SK-N-SH (cell line): ENCODE measurements at regions not wholly inside any gene's neighbourhood (a gene's known extent, or its start where the extent isn't known, plus 50 kb on each side); places are given as distances from the start of the nearest gene placed in this dataset.

Experiments
- CTCF ChIA-PET: fragments of 300-600, 350-600 bp; formaldehyde crosslinking; extraction: SDS; loops from one replicate; lab custom pipeline; 2021; lab: Yijun Ruan, JAX
- POLR2A ChIA-PET: fragments of 350-600 bp; sonication (Branson Sonifier 250); formaldehyde crosslinking; extraction: SDS; loops from one replicate; lab custom pipeline; 2020; ENCODE audit warnings: antibody characterized with exemption, inconsistent platforms; lab: Yijun Ruan, JAX
- DNase-seq: peaks from one replicate; pipeline ENCODE4 v3.0.0; 2012
- H2AFZ ChIP-seq: fragments of 200-600 bp; sonication (generic); 2 replicates; pipeline ENCODE4 v1.8.1; 2016; ENCODE audit warnings: antibody characterized with exemption, mild to moderate bottlenecking, low read depth
- H3F3A ChIP-seq: fragments of 200-600 bp; sonication (generic); replicated peaks from 2 replicates; pipeline ENCODE3; 2016; ENCODE audit warnings: antibody characterized with exemption, mild to moderate bottlenecking; ENCODE audit not compliant: insufficient read depth
- H3K27ac ChIP-seq, 2 experiments: fragments of 200-500 bp in 1 of 2; fragments of 200-600 bp in 1 of 2; sonication (Bioruptor generic) in 1 of 2; sonication (generic), shearing (Covaris generic) in 1 of 2; 2 replicates each; pipeline versions ENCODE4 v1.5.1 to v1.6.1; 2014 to 2016; ENCODE audit warnings: low read depth in 2 of 2, inconsistent platforms in 1 of 2, low read length in 1 of 2, mild to moderate bottlenecking in 1 of 2, mixed read lengths in 1 of 2
- H3K27me3 ChIP-seq: fragments of 200-600 bp; sonication (generic), shearing (Covaris generic); 2 replicates; pipeline ENCODE4 v1.6.1; 2016; ENCODE audit warnings: mixed run types; ENCODE audit not compliant: insufficient read depth
- H3K36me3 ChIP-seq, 2 experiments: fragments of 200-500 bp in 1 of 2; fragments of 200-600 bp in 1 of 2; sonication (Bioruptor generic) in 1 of 2; sonication (generic) in 1 of 2; replicated peaks in 1 of 2; 2 replicates each; pipeline versions ENCODE3 to v1.5.1; 2014 to 2016; ENCODE audit warnings: low read length in 1 of 2, mild to moderate bottlenecking in 1 of 2; ENCODE audit not compliant: insufficient read depth in 2 of 2, control insufficient read depth in 1 of 2
- H3K4me1 ChIP-seq, 2 experiments: fragments of 200-500 bp in 1 of 2; fragments of 200-600 bp in 1 of 2; sonication (Bioruptor generic) in 1 of 2; sonication (generic), shearing (Covaris generic) in 1 of 2; 2 replicates each; pipeline versions ENCODE4 v1.5.1 to v1.6.1; 2014 to 2016; ENCODE audit warnings: low read depth in 1 of 2, low read length in 1 of 2, mixed run types in 1 of 2; ENCODE audit not compliant: insufficient read depth in 2 of 2, control insufficient read depth in 1 of 2
- H3K4me2 ChIP-seq: fragments of 200-600 bp; sonication (generic), shearing (Covaris generic); 2 replicates; pipeline ENCODE4 v1.6.1; 2017; ENCODE audit warnings: mixed run types
- H3K4me3 ChIP-seq, 2 experiments: fragments of 200-500 bp in 1 of 2; fragments of 200-600 bp in 1 of 2; sonication (Bioruptor generic) in 1 of 2; sonication (generic), shearing (Covaris generic) in 1 of 2; 2 replicates each; pipeline versions ENCODE4 v1.5.1 to v1.8.1; 2014 to 2016; ENCODE audit warnings: low read depth in 2 of 2, inconsistent platforms in 1 of 2, low read length in 1 of 2, mild to moderate bottlenecking in 1 of 2, mixed read lengths in 1 of 2, moderate library complexity in 1 of 2
- H3K79me2 ChIP-seq: fragments of 200-600 bp; sonication (generic); 2 replicates; pipeline ENCODE4 v1.8.1; 2017; ENCODE audit warnings: mild to moderate bottlenecking; ENCODE audit not compliant: insufficient read depth
- H3K9ac ChIP-seq: fragments of 200-600 bp; sonication (generic); 2 replicates; pipeline ENCODE4 v1.6.1; 2017; ENCODE audit warnings: mixed run types
- H3K9me2 ChIP-seq: fragments of 200-600 bp; sonication (generic); 2 replicates; pipeline ENCODE4 v1.6.1; 2017; ENCODE audit warnings: mixed run types
- H3K9me3 ChIP-seq: fragments of 200-600 bp; sonication (generic); 2 replicates; pipeline ENCODE4 v1.6.1; 2017; ENCODE audit warnings: mixed run types, mild to moderate bottlenecking, moderate library complexity
- H4K20me1 ChIP-seq: fragments of 200-600 bp; sonication (generic); 2 replicates; pipeline ENCODE4 v1.6.1; 2017; ENCODE audit warnings: mild to moderate bottlenecking, mixed run types; ENCODE audit not compliant: insufficient read depth
- ELF1 ChIP-seq: IDR thresholded peaks from 2 replicates; pipeline ENCODE4 v1.4.0; 2012
- EP300 ChIP-seq, 2 experiments: IDR thresholded peaks; 2 replicates each; pipeline versions ENCODE4 v1.4.0 to v1.6.1; 2012; ENCODE audit warnings: borderline replicate concordance in 1 of 2, low read depth in 1 of 2, low read length in 1 of 2
- FOSL2 ChIP-seq: IDR thresholded peaks from 2 replicates; pipeline ENCODE4 v1.4.0; 2012; ENCODE audit warnings: low read depth, mild to moderate bottlenecking, moderate library complexity, borderline replicate concordance
- FOXJ3 ChIP-seq: sonication (generic); formaldehyde crosslinking; IDR thresholded peaks from 2 replicates; pipeline ENCODE4 v1.5.1; 2020; ENCODE audit warnings: mild to moderate bottlenecking, missing genetic modification reagents
- GABPA ChIP-seq: IDR thresholded peaks from 2 replicates; pipeline ENCODE4 v1.4.0; 2012; ENCODE audit warnings: low read depth, mild to moderate bottlenecking
- GATA2 ChIP-seq: sonication (generic); formaldehyde crosslinking; IDR thresholded peaks from 2 replicates; pipeline ENCODE4 v1.5.0; 2020; ENCODE audit warnings: mild to moderate bottlenecking, missing genetic modification reagents
- JUND ChIP-seq: IDR thresholded peaks from 2 replicates; pipeline ENCODE4 v1.4.0; 2012
- MEF2A ChIP-seq: IDR thresholded peaks from 2 replicates; pipeline ENCODE4 v1.4.0; 2012; ENCODE audit warnings: low read depth, borderline replicate concordance
- MXI1 ChIP-seq: IDR thresholded peaks from 2 replicates; pipeline ENCODE4 v1.6.1; 2012; ENCODE audit warnings: mild to moderate bottlenecking, low read depth, low read length, improper control_type of control experiment
- NRF1 ChIP-seq: IDR thresholded peaks from 2 replicates; pipeline ENCODE4 v1.6.1; 2012; ENCODE audit warnings: low read depth, mild to moderate bottlenecking, low read length
- POLR2AphosphoS5 ChIP-seq: IDR thresholded peaks from 2 replicates; pipeline ENCODE4 v1.6.1; 2012; ENCODE audit warnings: low read depth, low read length
- RAD21 ChIP-seq: IDR thresholded peaks from 2 replicates; pipeline ENCODE4 v1.6.1; 2012; ENCODE audit warnings: mild to moderate bottlenecking, low read length
- RFX5 ChIP-seq: IDR thresholded peaks from 2 replicates; pipeline ENCODE4 v1.6.1; 2012; ENCODE audit warnings: mild to moderate bottlenecking, improper control_type of control experiment, low read length
- SIN3A ChIP-seq: IDR thresholded peaks from 2 replicates; pipeline ENCODE4 v1.6.1; 2012; ENCODE audit warnings: low read depth, mild to moderate bottlenecking, low read length, moderate library complexity, borderline replicate concordance
- TCF12 ChIP-seq: IDR thresholded peaks from 2 replicates; pipeline ENCODE4 v1.4.0; 2012
- WGBS: methylation state at CpG from one replicate; pipeline ENCODE4 v1.1.6; 2017; ENCODE audit warnings: low lambda C conversion rate; 5-methylcytosine and 5-hydroxymethylcytosine counted together
- TF ChIP-seq, protein P1 (sequence below): fragments of 200-600 bp; sonication (generic); IDR thresholded peaks from 2 replicates; pipeline ENCODE4 v1.6.1; 2017; ENCODE audit warnings: antibody characterized with exemption, mild to moderate bottlenecking, moderate library complexity
- TF ChIP-seq, protein P2 (sequence below): fragments of 150-350 bp; IDR thresholded peaks from 2 replicates; pipeline ENCODE4 v1.6.1; 2016; ENCODE audit warnings: mild to moderate bottlenecking, low read depth, low read length
- TF ChIP-seq, protein P3 (sequence below): IDR thresholded peaks from 2 replicates; pipeline ENCODE4; 2012
- TF ChIP-seq, protein P4 (sequence below): IDR thresholded peaks from 2 replicates; pipeline ENCODE4 v1.4.0; 2012; ENCODE audit warnings: low read depth

DNA sequence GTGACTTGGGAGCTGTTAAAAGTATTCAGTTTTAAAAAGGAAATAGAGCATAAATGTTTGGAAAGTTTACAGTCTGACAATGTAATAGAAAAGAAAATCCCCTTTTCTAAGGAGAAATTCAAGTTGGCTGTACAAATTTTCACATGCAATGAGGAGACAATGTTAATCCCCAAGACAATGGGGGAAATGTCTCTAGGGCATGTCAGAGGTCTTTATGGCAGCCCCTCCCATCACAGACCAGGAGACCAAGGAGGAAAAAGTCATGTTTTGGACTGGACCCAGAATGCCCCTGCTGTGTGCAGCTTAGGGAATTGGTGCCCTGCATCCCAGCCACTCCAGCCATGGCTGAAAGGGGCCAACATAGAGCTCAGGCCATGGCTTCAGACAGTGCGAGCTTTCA lies 831.1 kb upstream of the ADGRL3 start:
- DNase-seq: no peak
- Histone ChIP-seq H3K9me3 (no peaks in the 10 kb centered on the region), H3K27ac (no peak overlapping the region), H3K4me1 (no peaks in the 10 kb centered on the region), H3K27me3 (no peaks in the 10 kb centered on the region), H3K36me3 (no peaks in the 10 kb centered on the region), H3K9me2 (no peaks in the 10 kb centered on the region), H3K4me3 (no peak overlapping the region), H3F3A (no peaks in the 10 kb centered on the region), H2AFZ (no peak overlapping the region), H3K9ac (no peak overlapping the region), H3K4me2 (no peak overlapping the region), H4K20me1 (no peaks in the 10 kb centered on the region), H3K79me2 (no peaks in the 10 kb centered on the region)
- TF ChIP-seq NRF1: no peak
- TF ChIP-seq, protein P1, sequence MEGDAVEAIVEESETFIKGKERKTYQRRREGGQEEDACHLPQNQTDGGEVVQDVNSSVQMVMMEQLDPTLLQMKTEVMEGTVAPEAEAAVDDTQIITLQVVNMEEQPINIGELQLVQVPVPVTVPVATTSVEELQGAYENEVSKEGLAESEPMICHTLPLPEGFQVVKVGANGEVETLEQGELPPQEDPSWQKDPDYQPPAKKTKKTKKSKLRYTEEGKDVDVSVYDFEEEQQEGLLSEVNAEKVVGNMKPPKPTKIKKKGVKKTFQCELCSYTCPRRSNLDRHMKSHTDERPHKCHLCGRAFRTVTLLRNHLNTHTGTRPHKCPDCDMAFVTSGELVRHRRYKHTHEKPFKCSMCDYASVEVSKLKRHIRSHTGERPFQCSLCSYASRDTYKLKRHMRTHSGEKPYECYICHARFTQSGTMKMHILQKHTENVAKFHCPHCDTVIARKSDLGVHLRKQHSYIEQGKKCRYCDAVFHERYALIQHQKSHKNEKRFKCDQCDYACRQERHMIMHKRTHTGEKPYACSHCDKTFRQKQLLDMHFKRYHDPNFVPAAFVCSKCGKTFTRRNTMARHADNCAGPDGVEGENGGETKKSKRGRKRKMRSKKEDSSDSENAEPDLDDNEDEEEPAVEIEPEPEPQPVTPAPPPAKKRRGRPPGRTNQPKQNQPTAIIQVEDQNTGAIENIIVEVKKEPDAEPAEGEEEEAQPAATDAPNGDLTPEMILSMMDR: no peak
- no peak for TF ChIP-seq FOXJ3 (CRISPR knock-in tag)
- TF ChIP-seq, protein P2, sequence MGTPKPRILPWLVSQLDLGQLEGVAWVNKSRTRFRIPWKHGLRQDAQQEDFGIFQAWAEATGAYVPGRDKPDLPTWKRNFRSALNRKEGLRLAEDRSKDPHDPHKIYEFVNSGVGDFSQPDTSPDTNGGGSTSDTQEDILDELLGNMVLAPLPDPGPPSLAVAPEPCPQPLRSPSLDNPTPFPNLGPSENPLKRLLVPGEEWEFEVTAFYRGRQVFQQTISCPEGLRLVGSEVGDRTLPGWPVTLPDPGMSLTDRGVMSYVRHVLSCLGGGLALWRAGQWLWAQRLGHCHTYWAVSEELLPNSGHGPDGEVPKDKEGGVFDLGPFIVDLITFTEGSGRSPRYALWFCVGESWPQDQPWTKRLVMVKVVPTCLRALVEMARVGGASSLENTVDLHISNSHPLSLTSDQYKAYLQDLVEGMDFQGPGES: no peak
- no peak for TF ChIP-seq TCF12
- TF ChIP-seq JUND: no peak
- TF ChIP-seq ELF1: no peak
- no peak for TF ChIP-seq POLR2AphosphoS5
- no peak for TF ChIP-seq GABPA
- TF ChIP-seq, protein P3, sequence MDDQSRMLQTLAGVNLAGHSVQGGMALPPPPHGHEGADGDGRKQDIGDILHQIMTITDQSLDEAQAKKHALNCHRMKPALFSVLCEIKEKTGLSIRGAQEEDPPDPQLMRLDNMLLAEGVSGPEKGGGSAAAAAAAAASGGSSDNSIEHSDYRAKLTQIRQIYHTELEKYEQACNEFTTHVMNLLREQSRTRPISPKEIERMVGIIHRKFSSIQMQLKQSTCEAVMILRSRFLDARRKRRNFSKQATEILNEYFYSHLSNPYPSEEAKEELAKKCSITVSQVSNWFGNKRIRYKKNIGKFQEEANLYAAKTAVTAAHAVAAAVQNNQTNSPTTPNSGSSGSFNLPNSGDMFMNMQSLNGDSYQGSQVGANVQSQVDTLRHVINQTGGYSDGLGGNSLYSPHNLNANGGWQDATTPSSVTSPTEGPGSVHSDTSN: no peak
- no peak for TF ChIP-seq FOSL2
- no peak for TF ChIP-seq SIN3A
- TF ChIP-seq GATA2 (CRISPR knock-in tag): no peak
- TF ChIP-seq EP300 (IDR thresholded peaks at IDR 0.05; ENCODE audit: borderline replicate concordance in 1 of 2, low read depth in 1 of 2, low read length in 1 of 2): no peak
- TF ChIP-seq MEF2A: no peak
- TF ChIP-seq, protein P4, sequence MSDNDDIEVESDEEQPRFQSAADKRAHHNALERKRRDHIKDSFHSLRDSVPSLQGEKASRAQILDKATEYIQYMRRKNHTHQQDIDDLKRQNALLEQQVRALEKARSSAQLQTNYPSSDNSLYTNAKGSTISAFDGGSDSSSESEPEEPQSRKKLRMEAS: no peak
- WGBS: 0% methylated on average over 1 of the region's 1 CpG
- ChIA-PET CTCF (no interaction called here), POLR2A (no interaction called here)

DNA sequence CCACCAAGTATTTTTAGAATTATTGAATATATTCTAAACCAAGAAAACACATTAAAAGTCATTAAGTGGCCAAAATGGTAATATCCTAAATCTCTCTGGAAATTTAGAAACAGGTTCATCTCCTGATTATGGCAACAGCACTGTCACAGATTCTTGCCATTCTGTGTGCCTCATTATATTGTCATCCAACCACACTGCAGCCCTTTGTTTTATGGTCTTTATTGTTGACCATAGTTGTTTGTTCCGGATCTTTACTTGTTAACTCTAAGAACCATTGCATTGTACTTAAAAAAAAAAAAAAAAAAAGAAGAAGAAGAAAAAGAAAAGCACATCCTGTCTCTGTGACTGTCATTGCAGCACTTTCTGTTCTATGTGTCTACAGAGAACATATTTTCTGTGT lies 822.1 kb upstream of the ADGRL3 start:
- Histone ChIP-seq H3K9me2 (no peaks in the 10 kb centered on the region), H2AFZ (no peak overlapping the region), H3F3A (no peaks in the 10 kb centered on the region), H3K27me3 (no peaks in the 10 kb centered on the region), H3K79me2 (no peaks in the 10 kb centered on the region), H3K36me3 (no peaks in the 10 kb centered on the region), H3K4me2 (no peak overlapping the region), H3K9me3 (no peaks in the 10 kb centered on the region), H3K4me3 (no peak overlapping the region), H3K27ac (no peak overlapping the region), H3K9ac (no peak overlapping the region), H4K20me1 (no peaks in the 10 kb centered on the region), H3K4me1 (no peaks in the 10 kb centered on the region)
- 18% methylated on average over 1 of the region's 1 CpG for WGBS
- TF ChIP-seq MXI1: no peak
- no peak for TF ChIP-seq ELF1
- TF ChIP-seq RAD21: no peak
- no peak for TF ChIP-seq RFX5
- no peak for TF ChIP-seq JUND
- TF ChIP-seq, protein P3: no peak
- TF ChIP-seq, protein P2: no peak
- TF ChIP-seq NRF1: no peak
- TF ChIP-seq, protein P4: no peak
- no peak for TF ChIP-seq SIN3A
- no peak for DNase-seq
- ChIA-PET POLR2A (no interaction called here), CTCF (no interaction called here)
